T-helper 17 cell (primary cell): ENCODE measurements at regions not wholly inside any gene's neighbourhood (a gene's known extent, or its start where the extent isn't known, plus 50 kb on each side); places are given as distances from the start of the nearest gene placed in this dataset.

Experiments
- ATAC-seq: fragments of 150-1000 bp; cut with Tn5 transposase; 2 replicates; pipeline ENCODE4 v1.10.0; 2021; ENCODE audit warnings: mild to moderate bottlenecking, moderate library complexity
- DNase-seq, 3 donors: peaks; one replicate each; pipeline versions ENCODE4 v3.0.0 to v3.0.0-alpha.2; 2020 to 2021
- H3K9me3 ChIP-seq: one replicate; pipeline ENCODE4 v1.7.0; 2013; ENCODE audit warnings: low read length, mild to moderate bottlenecking; ENCODE audit not compliant: control insufficient read depth, poor library complexity, severe bottlenecking
- H3K27ac Mint-ChIP-seq: one replicate; pipeline ENCODE4 v1.8.0; 2022; ENCODE audit warnings: mild to moderate bottlenecking, moderate library complexity, mixed read lengths
- H3K27me3 Mint-ChIP-seq: one replicate; pipeline ENCODE4 v1.8.0; 2022; ENCODE audit warnings: mixed read lengths
- H3K36me3 Mint-ChIP-seq: one replicate; pipeline ENCODE4 v1.8.0; 2022; ENCODE audit warnings: low read depth, mixed read lengths
- H3K4me1 Mint-ChIP-seq: one replicate; pipeline ENCODE4 v1.8.0; 2022; ENCODE audit warnings: mild to moderate bottlenecking, mixed read lengths
- H3K4me3 Mint-ChIP-seq: one replicate; pipeline ENCODE4 v1.8.0; 2022; ENCODE audit warnings: mild to moderate bottlenecking, moderate library complexity, mixed read lengths

DNA sequence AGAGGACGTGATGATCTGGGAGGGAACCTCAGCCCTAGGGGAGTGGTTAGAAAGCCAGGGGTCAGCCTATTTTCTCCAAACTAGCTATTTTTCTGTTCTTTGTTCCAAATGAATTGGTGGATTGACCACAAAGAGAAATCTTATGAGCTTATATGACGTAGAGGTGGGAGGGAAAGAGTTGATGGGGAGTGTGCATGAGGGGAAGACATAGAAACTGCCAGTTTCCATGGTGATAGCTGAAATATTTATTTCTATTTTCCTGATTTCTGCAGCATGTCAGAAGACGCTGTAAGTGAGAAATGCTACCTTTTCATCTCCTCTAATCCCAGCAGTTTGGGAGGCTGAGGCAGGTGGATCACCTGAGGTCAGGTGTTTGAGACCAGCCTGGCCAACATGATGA is 51.4 kb upstream of the CISTR start:
- ATAC-seq (no peak), DNase-seq (no peak)
- Mint-ChIP-seq H3K27me3 (peaks cover 68% of the 10 kb centered on the region), H3K4me3 (no peak overlapping the region), H3K4me1 (peaks cover 3% of the 10 kb centered on the region), H3K27ac (no peak overlapping the region), H3K36me3 (peaks cover 7% of the 10 kb centered on the region)
- H3K9me3 ChIP-seq: no peaks in the 10 kb centered on the region

DNA sequence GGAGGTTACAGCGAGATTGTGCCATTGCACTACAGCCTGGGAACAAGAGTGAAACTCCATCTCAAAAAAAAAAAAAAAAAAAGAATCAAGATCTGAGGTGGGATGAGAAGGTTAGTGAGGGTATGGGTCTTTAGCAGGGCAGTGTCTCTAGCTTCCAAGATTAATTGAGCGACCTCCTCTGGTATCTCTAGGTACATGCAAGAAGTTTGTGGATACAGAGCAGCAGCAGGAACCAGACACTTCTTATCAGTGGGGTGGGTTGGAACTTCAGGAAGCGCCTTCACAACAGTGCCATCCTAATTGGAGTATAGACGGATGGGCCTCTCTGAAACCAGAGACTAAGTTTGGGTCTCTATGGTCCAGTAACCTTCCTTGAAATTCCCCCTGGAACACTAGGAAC is 51.9 kb upstream of the CISTR start:
- Mint-ChIP-seq H3K36me3 (peaks cover 7% of the 10 kb centered on the region), H3K4me1 (peaks cover 3% of the 10 kb centered on the region), H3K27ac (no peak overlapping the region), H3K27me3 (peaks cover 63% of the 10 kb centered on the region), H3K4me3 (no peak overlapping the region)
- no peak for DNase-seq
- no peaks in the 10 kb centered on the region for H3K9me3 ChIP-seq
- ATAC-seq: no peak

GRCh38 chr12:53804429-53804828 is 52.6 kb upstream of the CISTR start:
- no peak overlapping the region for H3K4me3 Mint-ChIP-seq
- H3K4me1 Mint-ChIP-seq: peaks cover 3% of the 10 kb centered on the region
- ATAC-seq: no peak
- H3K36me3 Mint-ChIP-seq: peaks cover 7% of the 10 kb centered on the region
- peaks cover 56% of the 10 kb centered on the region for H3K27me3 Mint-ChIP-seq
- no peaks in the 10 kb centered on the region for H3K9me3 ChIP-seq
- no peak overlapping the region for H3K27ac Mint-ChIP-seq
- DNase-seq: no peak

DNA sequence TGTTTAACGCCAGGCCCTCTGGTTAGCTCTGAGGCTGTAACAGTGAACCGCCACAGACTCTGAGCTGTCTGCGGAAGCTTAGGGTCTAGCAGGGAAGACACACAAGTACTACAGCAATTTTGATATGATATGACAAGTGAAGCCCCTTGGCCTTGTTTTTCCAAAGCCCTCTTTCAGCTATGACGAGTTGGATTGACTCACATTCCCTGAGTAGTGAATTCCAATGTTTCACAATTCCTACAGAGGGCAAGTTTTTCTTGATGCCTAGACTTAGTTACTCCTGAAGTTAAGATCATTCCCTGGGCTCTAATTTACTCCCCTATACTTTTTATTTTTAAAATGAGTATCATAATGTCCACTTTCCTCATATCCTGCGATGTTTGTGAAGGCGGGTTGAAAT is 53.3 kb upstream of the CISTR start:
- Mint-ChIP-seq H3K27ac (no peak overlapping the region), H3K4me3 (no peak overlapping the region), H3K27me3 (peaks cover 52% of the 10 kb centered on the region), H3K36me3 (peaks cover 7% of the 10 kb centered on the region), H3K4me1 (peaks cover 3% of the 10 kb centered on the region)
- ATAC-seq (no peak), DNase-seq (no peak)
- no peaks in the 10 kb centered on the region for H3K9me3 ChIP-seq

DNA sequence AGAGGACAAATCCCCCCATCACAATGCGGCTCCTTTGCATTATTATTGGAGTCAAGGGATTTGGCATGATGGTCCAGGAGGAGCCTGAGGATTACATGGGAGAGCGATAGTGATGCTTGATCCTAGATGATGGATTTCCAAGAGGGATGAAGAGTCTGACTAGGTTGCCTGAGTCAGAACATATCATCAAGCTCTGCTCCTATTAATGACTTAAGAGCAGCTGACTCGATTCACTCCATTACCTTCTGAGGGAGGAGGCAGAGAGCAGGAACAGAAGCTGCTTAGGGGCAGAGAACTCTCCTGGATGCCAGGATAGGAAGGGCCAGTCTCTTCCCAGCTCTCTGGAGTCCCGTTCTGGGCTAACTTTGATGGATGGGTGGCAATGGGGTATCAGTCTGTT is 54.0 kb upstream of the CISTR start:
- Mint-ChIP-seq H3K4me1 (peaks cover 3% of the 10 kb centered on the region), H3K36me3 (peaks cover 7% of the 10 kb centered on the region), H3K27me3 (peaks cover 46% of the 10 kb centered on the region), H3K4me3 (no peak overlapping the region), H3K27ac (no peak overlapping the region)
- DNase-seq (no peak), ATAC-seq (no peak)
- H3K9me3 ChIP-seq: no peaks in the 10 kb centered on the region

GRCh38 chr12:53806721-53807120 is 54.9 kb upstream of the CISTR start:
- no peak for ATAC-seq
- Mint-ChIP-seq H3K4me1 (peaks cover 3% of the 10 kb centered on the region), H3K27me3 (peaks cover 36% of the 10 kb centered on the region), H3K4me3 (no peak overlapping the region), H3K36me3 (peaks cover 4% of the 10 kb centered on the region), H3K27ac (no peak overlapping the region)
- no peak for DNase-seq
- no peaks in the 10 kb centered on the region for H3K9me3 ChIP-seq

GRCh38 chr12:53807322-53807860 is 55.6 kb upstream of the CISTR start:
- DNase-seq: no peak
- ATAC-seq: no peak
- H3K4me1 Mint-ChIP-seq: peaks cover 3% of the 10 kb centered on the region
- no peak overlapping the region for H3K27ac Mint-ChIP-seq
- H3K9me3 ChIP-seq: no peaks in the 10 kb centered on the region
- H3K27me3 Mint-ChIP-seq: peaks cover 30% of the 10 kb centered on the region
- peaks cover 4% of the 10 kb centered on the region for H3K36me3 Mint-ChIP-seq
- no peak overlapping the region for H3K4me3 Mint-ChIP-seq

DNA sequence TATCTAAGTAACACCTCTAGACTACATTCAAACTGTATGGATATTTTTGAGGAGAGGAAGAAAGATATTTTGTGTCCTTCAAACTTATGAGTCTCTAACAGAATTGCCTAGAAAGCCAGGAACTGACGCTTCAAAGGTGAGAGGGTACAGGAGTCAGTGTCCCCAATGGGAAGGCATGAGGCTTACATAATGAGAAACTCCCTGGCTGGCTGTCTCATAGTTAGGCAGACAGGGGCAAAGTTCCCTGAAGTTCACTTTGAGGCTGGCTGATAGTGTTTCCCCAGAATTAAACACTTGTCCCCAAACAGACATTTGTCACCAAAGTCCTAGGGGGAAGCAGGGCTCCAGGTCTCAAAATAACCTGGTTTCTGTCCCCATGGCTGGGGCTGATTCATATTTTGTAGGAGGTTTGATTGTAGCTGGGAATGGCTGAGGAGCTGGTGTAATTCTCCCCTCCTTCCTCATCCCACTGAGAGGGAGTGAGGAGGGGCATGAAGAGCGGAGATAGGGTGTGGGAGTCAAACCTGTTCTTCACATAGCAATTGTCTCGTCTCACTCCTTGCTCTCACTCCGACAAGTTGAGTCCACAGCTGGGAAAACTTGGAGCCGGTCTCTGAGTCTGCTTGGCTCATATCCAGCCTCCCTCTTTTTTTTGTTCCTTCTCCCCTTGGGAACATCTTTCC is 56.4 kb upstream of the CISTR start:
- Mint-ChIP-seq H3K4me3 (no peak overlapping the region), H3K36me3 (peaks cover 4% of the 10 kb centered on the region), H3K4me1 (peaks cover 1% of the 10 kb centered on the region), H3K27me3 (peaks cover 22% of the 10 kb centered on the region), H3K27ac (no peak overlapping the region)
- DNase-seq: no peak
- ATAC-seq: no peak
- no peaks in the 10 kb centered on the region for H3K9me3 ChIP-seq

- DNase-seq: no peak
- Mint-ChIP-seq H3K4me3 (no peak overlapping the region), H3K27me3 (peaks cover 13% of the 10 kb centered on the region), H3K36me3 (peaks cover 4% of the 10 kb centered on the region), H3K27ac (no peak overlapping the region), H3K4me1 (no peaks in the 10 kb centered on the region)
- no peak for ATAC-seq
- no peaks in the 10 kb centered on the region for H3K9me3 ChIP-seq
Observed at GRCh38 chr12:53809005-53809404, 57.2 kb upstream of the CISTR start.

GRCh38 chr12:53810950-53811349 is 59.2 kb upstream of the CISTR start:
- ATAC-seq: no peak
- Mint-ChIP-seq H3K36me3 (peaks cover 4% of the 10 kb centered on the region), H3K4me3 (no peak overlapping the region), H3K27ac (no peak overlapping the region), H3K4me1 (no peaks in the 10 kb centered on the region), H3K27me3 (peaks cover 1% of the 10 kb centered on the region)
- no peak for DNase-seq
- H3K9me3 ChIP-seq: no peaks in the 10 kb centered on the region

DNA sequence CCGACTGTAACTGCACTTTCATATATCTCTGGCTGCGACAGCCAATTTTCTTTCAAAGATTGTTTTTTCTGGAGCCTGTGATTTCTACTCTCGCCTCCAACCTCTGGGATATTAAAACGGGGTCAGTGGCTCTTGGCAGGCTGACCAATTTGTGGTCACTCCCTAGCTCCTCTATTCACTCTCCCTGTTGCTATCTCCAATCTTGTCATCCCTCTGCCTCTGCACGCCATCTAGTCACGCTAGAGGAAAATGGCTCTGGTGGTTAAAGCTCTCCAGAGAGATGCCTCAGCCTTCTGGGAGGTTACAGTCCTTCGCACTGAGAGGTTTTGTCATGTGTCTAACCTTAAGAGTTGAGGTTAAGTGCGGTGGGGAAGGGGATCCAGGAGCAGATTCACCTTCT is 59.8 kb upstream of the CISTR start:
- H3K4me1 Mint-ChIP-seq: no peaks in the 10 kb centered on the region
- ATAC-seq: no peak
- H3K27me3 Mint-ChIP-seq: peaks cover 8% of the 10 kb centered on the region
- H3K36me3 Mint-ChIP-seq: peaks cover 1% of the 10 kb centered on the region
- H3K4me3 Mint-ChIP-seq: no peak overlapping the region
- H3K9me3 ChIP-seq: no peaks in the 10 kb centered on the region
- no peak overlapping the region for H3K27ac Mint-ChIP-seq
- no peak for DNase-seq

DNA sequence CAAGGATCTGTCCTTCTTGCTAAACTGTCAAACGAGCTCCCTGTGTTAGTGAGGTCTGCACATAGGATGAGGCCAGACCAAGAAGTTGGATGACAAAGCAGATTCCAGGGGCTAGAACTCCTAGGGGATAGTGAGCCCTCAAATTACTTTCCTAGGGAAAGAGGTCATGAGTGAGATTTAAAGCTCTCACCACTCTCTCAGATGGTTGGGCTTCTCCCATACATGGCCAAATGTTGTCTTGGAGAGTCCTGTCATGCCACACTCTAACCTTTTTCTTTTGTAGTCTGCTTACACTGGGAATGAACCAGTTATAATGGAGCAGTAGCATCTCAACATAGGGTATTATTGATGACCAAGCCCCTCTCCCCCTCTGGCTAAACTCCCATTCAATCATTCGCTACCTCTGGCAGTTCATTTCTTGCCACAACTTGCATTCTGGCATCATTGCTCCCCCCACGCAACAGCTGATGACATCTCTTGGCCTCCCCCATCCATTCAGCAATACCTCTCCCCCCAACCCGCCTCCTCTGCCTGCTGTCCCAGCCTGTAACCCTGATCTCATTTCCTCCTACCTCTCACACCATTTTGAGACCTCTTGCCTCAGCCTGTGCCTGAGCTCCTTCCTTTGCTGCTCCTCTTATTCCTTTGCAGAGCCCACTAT is 64.7 kb upstream of the CISTR start:
- H3K27ac Mint-ChIP-seq: no peak overlapping the region
- H3K36me3 Mint-ChIP-seq: peaks cover 6% of the 10 kb centered on the region
- H3K4me3 Mint-ChIP-seq: no peak overlapping the region
- DNase-seq (no peak), ATAC-seq (no peak)
- no peaks in the 10 kb centered on the region for H3K9me3 ChIP-seq
- H3K4me1 Mint-ChIP-seq: no peaks in the 10 kb centered on the region
- peaks cover 57% of the 10 kb centered on the region for H3K27me3 Mint-ChIP-seq

DNA sequence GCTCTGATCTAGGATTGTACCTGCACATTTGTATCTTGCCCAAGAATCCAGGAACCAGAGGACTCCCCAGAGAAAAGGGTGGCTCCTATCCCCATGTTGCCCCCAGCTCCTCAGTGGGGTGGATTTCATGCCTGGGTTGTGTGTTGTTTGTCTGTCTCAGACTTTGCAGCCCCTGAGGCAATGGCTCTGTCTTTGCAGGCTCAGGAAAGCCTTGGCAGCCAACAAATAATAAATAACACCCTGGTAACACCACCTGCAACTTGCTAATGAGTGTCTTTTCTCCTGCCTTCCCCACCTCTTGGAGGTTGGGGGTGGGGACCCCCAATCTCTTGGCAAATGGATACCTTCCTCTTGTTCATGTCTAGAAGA is 65.2 kb upstream of the CISTR start:
- H3K4me3 Mint-ChIP-seq: no peak overlapping the region
- H3K27me3 Mint-ChIP-seq: peaks cover 62% of the 10 kb centered on the region
- no peak overlapping the region for H3K27ac Mint-ChIP-seq
- no peak for ATAC-seq
- DNase-seq: no peak
- H3K36me3 Mint-ChIP-seq: peaks cover 6% of the 10 kb centered on the region
- H3K4me1 Mint-ChIP-seq: no peaks in the 10 kb centered on the region
- H3K9me3 ChIP-seq: no peaks in the 10 kb centered on the region
